ENCODE measurements at regions not wholly inside any gene's neighbourhood (a gene's known extent, or its start where the extent isn't known, plus 50 kb on each side); places are given as distances from the start of the nearest gene placed in this dataset.

- no peak for TF ChIP-seq CTCF (IDR thresholded peaks at IDR 0.05)
- TF ChIP-seq POLR2A (IDR thresholded peaks at IDR 0.05): no peak
Observed at GRCh38 chr5:24368115-24368514, 276.7 kb downstream of the CDH10 start.
